ENCODE measurements at regions not wholly inside any gene's neighbourhood (a gene's known extent, or its start where the extent isn't known, plus 50 kb on each side); places are given as distances from the start of the nearest gene placed in this dataset.

DNA sequence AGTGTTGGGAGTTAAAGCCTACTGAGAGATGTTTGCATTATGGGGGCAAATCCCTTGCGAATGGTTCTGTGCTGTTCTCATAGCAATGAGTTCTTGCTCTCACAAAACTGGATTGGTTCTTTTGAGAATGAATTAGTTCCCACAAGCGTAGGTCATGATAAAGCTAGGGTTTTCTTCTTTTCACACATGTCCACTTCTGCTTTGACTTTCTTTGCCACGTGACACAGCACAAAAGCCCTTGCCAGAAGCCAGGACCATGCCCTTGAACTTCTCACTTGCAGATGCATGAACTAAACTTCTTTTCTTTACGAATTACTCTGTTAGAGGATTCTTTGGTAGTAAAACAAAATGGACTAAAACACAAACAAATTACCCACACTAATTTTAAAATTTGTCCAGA lies 922.8 kb downstream of the EPHA7 start:
- no peaks in the 10 kb centered on the region for H3K79me2 ChIP-seq (ENCODE audit: control insufficient read depth in 1 of 2, insufficient read depth in 2 of 2, low read length in 2 of 2)
- FAIRE-seq = no peak
- H3K27me3 ChIP-seq (replicated peaks in 1 of 4; ENCODE audit: control insufficient read depth in 3 of 4, extremely low read depth in 1 of 4, insufficient read depth in 3 of 4, low read length in 3 of 4) = no peaks in the 10 kb centered on the region
- H3K4ac ChIP-seq (replicated peaks; ENCODE audit: insufficient read length, low read depth, low read length) = no peak overlapping the region
- H3K4me2 ChIP-seq (ENCODE audit: insufficient read depth in 1 of 2, low read depth in 2 of 2, low read length in 2 of 2) = no peak overlapping the region
- H4K8ac ChIP-seq (ENCODE audit: extremely low read depth, insufficient read depth, low read length) = no peak overlapping the region
- no peak overlapping the region for H3K18ac ChIP-seq (ENCODE audit: extremely low read depth, low read length)
- no peak overlapping the region for H4K91ac ChIP-seq (replicated peaks; ENCODE audit: insufficient read length, low read length)
- POLR2A ChIA-PET (ENCODE audit: partially characterized antibody) = no interaction called here
- no peaks in the 10 kb centered on the region for H3K36me3 ChIP-seq (ENCODE audit: control insufficient read depth in 2 of 4, insufficient read depth in 4 of 4, low read length in 3 of 4)
- CTCF ChIA-PET (ENCODE audit: partially characterized antibody) = interaction anchor here (0.8 kb wide), 1 partner anchor 146 kb away, joined by 3 read pairs; no protein-coding TSS in a partner anchor
- H4K5ac ChIP-seq (ENCODE audit: insufficient read length, low read depth, low read length) = no peak overlapping the region
- no peak overlapping the region for H3K23ac ChIP-seq (ENCODE audit: insufficient read length)
- H3K27ac ChIP-seq (ENCODE audit: low read depth, low read length) = no peak overlapping the region
- 83% methylated on average over 4 of the region's 4 CpGs; no CpG with 5 or more reads in 1 of the 2 experiments for WGBS, 2 experiments (ENCODE audit: extremely low coverage in 1 of 2, insufficient coverage in 1 of 2, insufficient read length in 1 of 2, insufficient replicate concordance in 2 of 2, low coverage in 1 of 2, low lambda C conversion rate in 2 of 2, missing lambda C conversion rate in 1 of 2)
- H2BK5ac ChIP-seq (ENCODE audit: low read depth, low read length) = no peak overlapping the region
- no peak overlapping the region for H2BK20ac ChIP-seq (ENCODE audit: low read length)
- H2BK15ac ChIP-seq (ENCODE audit: low read length) = no peak overlapping the region
- no peak overlapping the region for H2BK120ac ChIP-seq (replicated peaks; ENCODE audit: low read depth, low read length)
- no peak overlapping the region for H3K56ac ChIP-seq (replicated peaks; ENCODE audit: insufficient read length, low read depth, low read length)
- peaks cover 0 to 4% (median 0%) of the 10 kb centered on the region in 4 experiments; a peak in 1 of 7 replicates for H3K4me1 ChIP-seq (replicated peaks in 1 of 4; ENCODE audit: control insufficient read depth in 3 of 4, insufficient read depth in 4 of 4, low read length in 3 of 4)
- no peaks in the 10 kb centered on the region for H3K9me3 ChIP-seq (ENCODE audit: insufficient read depth in 2 of 2, low read depth in 1 of 2, low read length in 1 of 2)
- H3K4me3 ChIP-seq (ENCODE audit: extremely low read depth in 1 of 4, insufficient read depth in 2 of 4, low read depth in 3 of 4, low read length in 4 of 4) = no peak overlapping the region
- no peaks in the 10 kb centered on the region for H3K23me2 ChIP-seq (ENCODE audit: low read depth, low read length)
- no peak overlapping the region for H3K9ac ChIP-seq (replicated peaks in 1 of 4; ENCODE audit: extremely low read depth in 1 of 4, low read depth in 3 of 4, low read length in 3 of 4)
- H2AK5ac ChIP-seq (ENCODE audit: low read depth, low read length) = no peak overlapping the region
- H4K20me1 ChIP-seq (replicated peaks in 1 of 2; ENCODE audit: control insufficient read depth in 1 of 2, insufficient read depth in 2 of 2, low read length in 2 of 2) = no peaks in the 10 kb centered on the region
- no peak overlapping the region for H2BK12ac ChIP-seq (ENCODE audit: low read depth, low read length)
- no peak for DNase-seq (ENCODE audit: low read depth in 1 of 2, low spot score in 2 of 2)
- H3K79me1 ChIP-seq (ENCODE audit: low read depth, low read length) = no peaks in the 10 kb centered on the region
- H2AFZ ChIP-seq (ENCODE audit: low read length) = peak overlapping the region; percentile 100
- no peak overlapping the region for H3K14ac ChIP-seq (ENCODE audit: insufficient read length)
- TF ChIP-seq CTCF (IDR thresholded peaks at IDR 0.05; ENCODE audit: control extremely low read depth in 1 of 3, insufficient read depth in 1 of 3, low read depth in 1 of 3, low read length in 3 of 3) = no peak
- no peak for TF ChIP-seq SP1 (IDR thresholded peaks at IDR 0.05; ENCODE audit: low read depth, low read length)
- no peak for TF ChIP-seq POLR2AphosphoS5 (IDR thresholded peaks at IDR 0.05; ENCODE audit: low read depth, low read length)
- no peak for TF ChIP-seq JUN (IDR thresholded peaks at IDR 0.05; ENCODE audit: low read depth, low read length)
- no peak for TF ChIP-seq MAX (IDR thresholded peaks at IDR 0.05)
- TF ChIP-seq SIN3A (conservative IDR thresholded peaks at IDR 0.05 in 1 of 2, IDR thresholded peaks at IDR 0.05 in 1 of 2; ENCODE audit: low read depth in 1 of 2, low read length in 2 of 2) = no peak
- TF ChIP-seq CREB1 (IDR thresholded peaks at IDR 0.05) = no peak
- no peak for TF ChIP-seq PHF8 (conservative IDR thresholded peaks at IDR 0.05; ENCODE audit: low read depth, low read length)
- no peak for TF ChIP-seq GTF2F1 (IDR thresholded peaks at IDR 0.05; ENCODE audit: borderline replicate concordance, low read depth, low read length)
- TF ChIP-seq SAP30 (IDR thresholded peaks at IDR 0.05; ENCODE audit: insufficient read depth, insufficient replicate concordance, low read length) = no peak

All from H1 (cell line).